ENCODE measurements at regions not wholly inside any gene's neighbourhood (a gene's known extent, or its start where the extent isn't known, plus 50 kb on each side); places are given as distances from the start of the nearest gene placed in this dataset.
"Not testable (repeated sequence)": the region's sequence is repeated elsewhere in the genome, so short reads cannot be mapped to it uniquely, and the experiment has no call there.

- DNase-seq (ENCODE audit: low read depth), result no peak
- H3K4me3 ChIP-seq (ENCODE audit: low read depth, low read length), result no peak overlapping the region
- TF ChIP-seq CTCF (conservative IDR thresholded peaks at IDR 0.05; ENCODE audit: low read depth, low read length), result no peak
These were observed 1071.8 kb downstream of the DNAJB9 start for GRCh38 chr7:109641445-109641844.

DNA sequence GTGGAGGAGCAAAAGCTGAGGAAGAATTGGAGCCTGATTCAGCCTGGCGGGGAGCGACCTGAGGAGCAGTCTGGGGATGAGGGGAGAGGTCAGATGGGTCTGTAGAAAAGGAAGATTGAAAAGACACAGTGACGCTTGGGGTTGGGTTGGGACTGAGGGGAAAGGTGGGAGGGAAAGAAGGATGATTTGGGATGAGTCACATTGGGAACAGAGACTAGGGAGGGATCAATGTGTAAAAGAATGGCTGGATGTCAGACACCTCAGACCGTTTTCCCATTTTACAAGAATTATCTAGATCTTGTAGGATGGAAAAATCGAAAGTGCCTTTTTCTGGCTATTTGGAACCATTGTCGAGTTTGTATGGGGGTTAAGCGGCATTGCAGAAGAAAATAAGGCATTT, 1076.5 kb downstream of the DNAJB9 start:
- no peak overlapping the region for H3K4me3 ChIP-seq (ENCODE audit: low read depth, low read length)
- no peak for DNase-seq (ENCODE audit: low read depth)
- no peak for TF ChIP-seq CTCF (conservative IDR thresholded peaks at IDR 0.05; ENCODE audit: low read depth, low read length)

DNA sequence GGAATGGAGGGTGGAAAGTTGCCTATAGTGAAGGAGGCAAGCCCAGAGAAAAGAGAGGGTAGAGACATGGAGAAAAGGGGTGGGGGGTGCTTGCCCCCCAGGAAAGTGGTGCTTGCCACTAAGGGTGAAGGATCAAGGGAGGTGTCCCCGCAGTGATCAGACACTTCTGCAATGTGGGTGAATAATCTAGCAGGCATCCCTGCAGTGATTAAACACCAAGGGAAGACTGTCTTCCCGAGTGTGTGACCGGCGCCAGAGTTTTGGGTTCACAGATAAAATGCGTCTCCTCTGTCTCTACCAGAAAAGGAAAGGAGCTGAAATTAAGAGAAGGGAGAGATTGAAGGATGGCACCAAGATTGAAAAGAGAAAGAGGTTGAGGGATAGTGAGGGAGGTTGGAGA, 1076.9 kb downstream of the DNAJB9 start:
- not testable (repeated sequence) for DNase-seq (ENCODE audit: low read depth); H3K4me3 ChIP-seq (ENCODE audit: low read depth, low read length)

DNA sequence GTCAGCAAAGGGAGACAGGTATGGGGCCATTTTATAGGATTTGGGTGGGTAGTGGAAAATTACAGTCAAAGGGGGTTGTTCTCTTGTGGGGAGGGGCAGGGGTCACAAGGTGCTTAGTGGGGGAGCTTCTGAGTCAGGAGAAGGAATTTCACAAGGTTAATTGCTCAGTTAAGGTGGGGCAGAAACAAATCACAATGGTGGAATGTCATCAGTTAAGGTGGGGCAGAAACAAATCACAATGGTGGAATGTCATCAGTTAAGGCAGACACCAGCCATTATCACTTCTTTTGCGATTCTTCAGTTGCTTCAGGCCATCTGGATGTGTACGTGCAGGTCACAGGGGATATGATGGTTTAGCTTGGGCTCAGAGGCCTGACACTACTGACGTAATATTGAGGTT, 1077.6 kb downstream of the DNAJB9 start:
- H3K4me3 ChIP-seq (ENCODE audit: low read depth, low read length); DNase-seq (ENCODE audit: low read depth): not testable (repeated sequence)

DNA sequence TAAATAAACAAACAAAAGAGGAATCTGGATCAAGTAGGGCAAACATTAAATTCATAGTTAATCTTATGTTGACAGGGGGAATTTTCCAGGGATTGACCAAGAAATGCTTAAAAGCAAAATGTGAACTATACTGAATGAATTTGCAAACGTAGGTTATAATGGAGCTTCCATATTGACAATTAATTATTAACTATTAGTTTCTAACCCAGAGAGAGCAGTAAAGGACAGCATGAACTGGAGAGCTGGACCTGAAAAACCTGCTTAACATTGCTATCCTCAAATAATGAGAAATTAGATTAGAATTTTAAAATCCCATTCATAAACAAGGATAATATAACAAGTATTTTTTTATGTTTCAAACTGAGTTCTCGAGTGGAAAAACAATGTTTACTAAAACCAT, 1089.6 kb downstream of the DNAJB9 start:
- no peak overlapping the region for H3K4me3 ChIP-seq (ENCODE audit: low read depth, low read length)
- no peak for DNase-seq (ENCODE audit: low read depth)
- no peak for TF ChIP-seq CTCF (conservative IDR thresholded peaks at IDR 0.05; ENCODE audit: low read depth, low read length)

GRCh38 chr7:109660401-109660800, 1090.7 kb downstream of the DNAJB9 start:
- DNase-seq (ENCODE audit: low read depth), result no peak
- no peak for TF ChIP-seq CTCF (conservative IDR thresholded peaks at IDR 0.05; ENCODE audit: low read depth, low read length)
- no peak overlapping the region for H3K4me3 ChIP-seq (ENCODE audit: low read depth, low read length)

DNA sequence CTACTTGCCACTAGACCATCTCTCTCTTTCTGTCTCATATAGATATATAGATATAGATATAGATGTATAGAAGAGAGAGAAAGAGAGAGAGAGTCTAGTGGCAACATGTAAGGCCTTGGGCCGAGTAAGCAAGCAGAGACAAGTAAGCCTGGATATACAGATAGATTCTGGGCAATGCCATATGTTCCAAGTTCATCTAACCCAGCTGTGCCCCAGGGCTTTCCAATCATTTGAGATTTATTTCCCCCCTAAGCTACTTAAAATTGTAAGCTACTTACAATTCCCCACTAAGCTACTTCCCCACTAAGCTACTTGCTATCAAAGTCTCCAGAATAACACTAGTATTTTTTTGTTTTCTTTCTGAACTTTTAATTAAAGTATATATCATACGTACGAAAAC, 1094.1 kb downstream of the DNAJB9 start:
- DNase-seq (ENCODE audit: low read depth), result no peak
- no peak for TF ChIP-seq CTCF (conservative IDR thresholded peaks at IDR 0.05; ENCODE audit: low read depth, low read length)
- H3K4me3 ChIP-seq (ENCODE audit: low read depth, low read length), result no peak overlapping the region

GRCh38 chr7:109687269-109687668, 1117.6 kb downstream of the DNAJB9 start:
- H3K4me3 ChIP-seq (ENCODE audit: low read depth, low read length); DNase-seq (ENCODE audit: low read depth): not testable (repeated sequence)

DNA sequence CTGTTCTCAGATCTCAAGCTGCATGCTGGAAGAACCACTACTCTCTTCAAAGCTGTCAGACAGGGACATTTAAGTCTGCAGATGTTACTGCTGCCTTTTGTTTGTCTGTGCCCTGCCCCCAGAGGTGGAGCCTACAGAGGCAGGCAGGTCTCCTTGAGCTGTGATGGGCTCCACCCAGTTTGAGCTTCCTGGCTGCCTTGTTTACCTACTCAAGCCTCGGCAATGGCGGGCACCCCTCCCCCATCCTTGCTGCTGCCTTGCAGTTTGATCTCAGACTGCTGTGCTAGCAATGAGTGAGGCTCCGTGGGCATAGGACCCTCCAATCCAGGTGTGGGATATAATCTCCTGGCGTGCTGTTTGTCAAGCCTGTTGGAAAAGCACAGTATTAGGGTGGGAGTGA, 1122.9 kb downstream of the DNAJB9 start:
- DNase-seq (ENCODE audit: low read depth); H3K4me3 ChIP-seq (ENCODE audit: low read depth, low read length): not testable (repeated sequence)
